ENCODE measurements at regions not wholly inside any gene's neighbourhood (a gene's known extent, or its start where the extent isn't known, plus 50 kb on each side); places are given as distances from the start of the nearest gene placed in this dataset.

DNA sequence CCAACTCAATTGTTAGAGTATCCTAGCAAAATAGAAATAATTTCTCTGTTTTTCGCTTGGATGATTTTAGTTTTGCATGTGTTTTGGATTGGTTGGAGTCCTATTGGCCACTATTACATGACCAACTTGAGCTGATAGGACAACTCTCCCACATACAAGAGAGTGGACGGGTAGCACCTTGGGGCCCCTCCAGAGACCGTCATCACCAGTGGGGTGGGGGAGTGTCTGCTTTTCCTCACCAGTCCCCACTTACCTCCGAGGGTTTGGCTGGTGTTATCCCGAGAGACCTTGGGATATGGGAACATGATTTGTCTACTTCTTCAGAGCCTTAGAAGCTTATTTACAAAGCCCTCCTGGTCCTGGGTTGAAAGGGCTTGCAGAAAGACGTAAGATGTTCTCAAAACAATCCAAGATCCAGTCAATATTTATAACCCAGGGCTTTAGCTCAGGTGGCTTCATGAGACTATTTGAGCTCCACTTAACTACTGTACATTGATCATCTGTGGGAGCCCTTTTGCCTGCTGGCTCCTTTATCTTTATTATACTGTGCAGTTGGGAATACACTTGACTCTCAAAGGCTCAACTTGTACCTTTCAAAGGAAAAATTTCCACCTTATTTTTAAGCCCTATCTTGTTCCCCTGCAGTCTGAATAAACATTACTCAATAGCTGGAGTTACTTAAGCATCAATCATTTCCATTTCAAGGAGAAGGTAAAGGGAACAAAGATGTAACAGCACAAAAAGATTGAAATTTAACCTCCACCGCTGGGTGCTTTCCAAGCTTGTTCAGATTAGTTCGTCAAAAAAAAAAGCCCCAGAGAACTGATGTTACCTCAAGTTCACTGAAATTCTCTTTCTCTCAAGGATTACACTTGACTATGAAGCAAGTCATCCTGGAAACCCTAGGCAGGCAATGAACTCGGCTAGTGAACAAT, 119.7 kb downstream of the WDR11 start:
- H3K4me3 ChIP-seq (ENCODE audit: control insufficient read depth, low read depth, low read length), result no peak overlapping the region
- DNase-seq (ENCODE audit: low read depth), result no peak
- no peak for TF ChIP-seq CTCF (conservative IDR thresholded peaks at IDR 0.05; ENCODE audit: control insufficient read depth, insufficient read depth, low read depth, low read length)

DNA sequence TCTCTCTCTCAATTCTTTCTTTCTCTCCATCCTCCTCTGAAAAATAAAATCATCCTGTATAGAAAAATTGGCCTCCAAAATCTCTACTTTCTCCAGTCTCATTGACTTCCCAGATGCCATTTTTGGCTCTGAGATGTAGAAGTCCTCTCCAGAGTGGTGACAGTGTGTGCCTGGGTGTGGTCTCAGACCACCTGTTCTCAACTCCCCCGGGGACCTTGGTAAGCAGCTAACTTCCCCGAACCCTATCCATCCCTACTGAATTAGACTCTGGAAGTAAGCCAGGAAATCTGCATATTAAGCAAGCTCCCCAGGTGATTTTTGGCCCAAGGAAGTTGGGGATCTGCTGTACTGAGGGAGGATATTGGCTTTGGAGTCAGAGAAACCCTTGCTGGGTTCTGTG, 120.5 kb downstream of the WDR11 start:
- TF ChIP-seq CTCF (conservative IDR thresholded peaks at IDR 0.05; ENCODE audit: control insufficient read depth, insufficient read depth, low read depth, low read length), result no peak
- DNase-seq (ENCODE audit: low read depth), result no peak
- no peak overlapping the region for H3K4me3 ChIP-seq (ENCODE audit: control insufficient read depth, low read depth, low read length)

DNA sequence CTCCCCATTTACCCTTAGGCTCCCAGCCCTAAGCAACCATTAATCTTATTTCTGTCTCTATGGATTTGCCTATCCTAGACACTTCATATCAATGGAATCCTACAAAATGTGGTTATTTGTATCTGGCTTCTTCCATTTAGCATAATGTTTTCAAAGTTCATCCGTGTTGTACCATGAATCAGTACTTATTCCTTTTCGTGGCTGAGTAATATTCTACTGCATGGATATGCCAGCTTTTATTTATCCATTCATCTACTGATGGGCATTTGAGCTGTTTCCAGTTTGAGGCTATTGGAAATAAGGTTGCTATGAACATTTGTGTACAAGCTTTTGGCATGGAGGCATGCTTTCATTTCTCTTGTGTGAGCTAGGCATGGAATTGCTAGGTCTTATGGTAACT, 121.1 kb downstream of the WDR11 start:
- no peak overlapping the region for H3K4me3 ChIP-seq (ENCODE audit: control insufficient read depth, low read depth, low read length)
- no peak for DNase-seq (ENCODE audit: low read depth)
- TF ChIP-seq CTCF (conservative IDR thresholded peaks at IDR 0.05; ENCODE audit: control insufficient read depth, insufficient read depth, low read depth, low read length), result no peak

- no peak for TF ChIP-seq CTCF (conservative IDR thresholded peaks at IDR 0.05; ENCODE audit: control insufficient read depth, insufficient read depth, low read depth, low read length)
These were observed 124.1 kb downstream of the WDR11 start for GRCh38 chr10:120975072-120975867.

DNA sequence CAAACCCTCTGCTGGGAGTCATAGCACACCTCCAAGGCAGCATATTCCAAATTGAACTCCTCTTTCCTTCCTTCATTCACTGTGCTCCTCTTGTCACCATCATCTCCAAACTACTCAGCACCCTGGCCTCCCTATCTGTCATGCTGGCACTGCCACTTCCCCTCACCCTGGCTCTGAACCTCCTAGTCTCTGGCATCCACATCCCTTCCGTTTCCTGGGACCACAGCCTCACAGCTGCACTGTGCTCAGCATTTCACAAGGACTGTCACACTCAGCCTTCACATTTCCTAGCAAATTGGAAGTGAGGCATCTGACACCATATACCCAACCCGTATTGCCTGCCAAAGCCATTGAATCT, 124.7 kb downstream of the WDR11 start:
- no peak for DNase-seq (ENCODE audit: low read depth)

More at GRCh38 chr10:120975072-120975867, 124.1 kb downstream of the WDR11 start:
- no peak for DNase-seq (ENCODE audit: low read depth)
- H3K4me3 ChIP-seq (ENCODE audit: control insufficient read depth, low read depth, low read length), result no peak overlapping the region

GRCh38 chr10:120977897-120978296, 126.7 kb downstream of the WDR11 start:
- no peak overlapping the region for H3K4me3 ChIP-seq (ENCODE audit: control insufficient read depth, low read depth, low read length)
- TF ChIP-seq CTCF (conservative IDR thresholded peaks at IDR 0.05; ENCODE audit: control insufficient read depth, insufficient read depth, low read depth, low read length), result no peak
- DNase-seq (ENCODE audit: low read depth), result no peak

More for the DNA sequence above, 124.7 kb downstream of the WDR11 start:
- no peak overlapping the region for H3K4me3 ChIP-seq (ENCODE audit: control insufficient read depth, low read depth, low read length)
- TF ChIP-seq CTCF (conservative IDR thresholded peaks at IDR 0.05; ENCODE audit: control insufficient read depth, insufficient read depth, low read depth, low read length), result no peak
